ENCODE measurements at regions not wholly inside any gene's neighbourhood (a gene's known extent, or its start where the extent isn't known, plus 50 kb on each side); places are given as distances from the start of the nearest gene placed in this dataset.

GRCh38 chr14:48937541-48938195, 648.5 kb downstream of the RPS29 start:
- TF ChIP-seq GABPA (IDR thresholded peaks at IDR 0.05; ENCODE audit: low read depth) (no peak), SIN3A (IDR thresholded peaks at IDR 0.05; ENCODE audit: borderline replicate concordance, low read depth, low read length) (no peak), CTCF (IDR thresholded peaks at IDR 0.05) (no peak), POLR2AphosphoS5 (IDR thresholded peaks at IDR 0.05; ENCODE audit: low read depth, low read length) (no peak), REST (IDR thresholded peaks at IDR 0.05; ENCODE audit: low read depth, low read length) (no peak), FOXM1 (IDR thresholded peaks at IDR 0.05; ENCODE audit: low read depth) (no peak), TAF1 (IDR thresholded peaks at IDR 0.05; ENCODE audit: borderline replicate concordance, low read depth, low read length) (no peak)

All from SK-N-SH (cell line).